NCI-H128 (cell line): ENCODE measurements at regions not wholly inside any gene's neighbourhood (a gene's known extent, or its start where the extent isn't known, plus 50 kb on each side); places are given as distances from the start of the nearest gene placed in this dataset.

Source experiments
- DNase-seq: peaks from one replicate; lab custom pipeline; 2025; ENCODE audit not compliant: unreplicated experiment; lab: John Stamatoyannopoulos, UW

DNA sequence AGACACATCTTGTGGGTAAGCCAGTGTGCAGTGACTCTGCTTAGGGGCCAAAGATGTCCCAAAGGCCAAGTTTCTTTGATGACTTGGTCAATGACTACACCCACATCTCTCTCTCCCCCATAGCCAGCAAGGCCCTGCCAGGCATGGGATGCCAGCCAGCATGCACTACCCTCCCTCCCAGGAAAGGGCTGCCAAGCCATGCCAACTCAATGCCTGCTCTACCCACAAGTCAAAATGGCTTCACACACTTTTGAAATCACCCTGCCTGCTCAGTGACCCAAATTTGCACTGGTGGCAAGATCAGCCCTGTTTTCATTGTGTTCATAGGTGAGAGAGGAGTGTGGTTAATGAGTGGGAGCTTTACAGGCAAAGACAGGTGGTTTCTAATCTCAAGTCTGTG is 112.5 kb downstream of the MATN1 start:
- no peak for DNase-seq

DNA sequence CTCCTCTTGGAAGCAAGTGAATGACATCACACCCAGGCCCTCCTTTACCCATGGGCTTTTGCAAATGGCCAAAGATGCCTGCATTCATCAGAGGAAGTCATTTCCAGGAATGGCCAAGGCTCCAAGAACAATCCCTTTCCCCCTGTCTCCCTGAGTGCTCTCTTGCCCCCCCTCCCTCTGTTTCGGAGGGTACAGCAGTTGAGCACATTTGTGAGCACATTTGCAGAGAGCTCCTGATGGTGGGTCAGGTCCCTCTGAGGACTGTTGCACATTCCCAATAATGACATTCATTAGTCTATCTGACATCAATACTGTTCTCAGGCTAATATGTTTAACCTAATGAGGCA is 113.4 kb downstream of the MATN1 start:
- no peak for DNase-seq

GRCh38 chr1:30609336-30609998 is 113.9 kb downstream of the MATN1 start:
- DNase-seq: no peak

DNA sequence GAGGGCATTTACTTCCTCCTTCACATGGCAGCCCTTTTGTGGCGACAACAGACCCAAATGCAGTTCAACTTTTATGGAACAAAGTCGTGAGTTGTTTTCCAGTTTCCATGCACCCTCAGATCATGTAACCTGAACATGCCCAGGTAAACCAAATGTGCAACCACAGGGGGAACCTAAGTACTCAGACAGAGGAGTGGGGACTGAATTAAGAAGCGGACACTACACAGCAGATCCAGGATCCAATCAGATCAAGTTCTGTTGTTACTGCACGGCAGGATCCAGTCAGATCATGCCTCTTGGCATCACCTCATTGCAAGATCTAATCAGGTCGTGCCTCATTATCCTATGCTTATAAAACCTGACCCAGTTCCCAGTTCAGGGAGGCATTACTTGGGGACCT is 115.7 kb downstream of the MATN1 start:
- no peak for DNase-seq

DNA sequence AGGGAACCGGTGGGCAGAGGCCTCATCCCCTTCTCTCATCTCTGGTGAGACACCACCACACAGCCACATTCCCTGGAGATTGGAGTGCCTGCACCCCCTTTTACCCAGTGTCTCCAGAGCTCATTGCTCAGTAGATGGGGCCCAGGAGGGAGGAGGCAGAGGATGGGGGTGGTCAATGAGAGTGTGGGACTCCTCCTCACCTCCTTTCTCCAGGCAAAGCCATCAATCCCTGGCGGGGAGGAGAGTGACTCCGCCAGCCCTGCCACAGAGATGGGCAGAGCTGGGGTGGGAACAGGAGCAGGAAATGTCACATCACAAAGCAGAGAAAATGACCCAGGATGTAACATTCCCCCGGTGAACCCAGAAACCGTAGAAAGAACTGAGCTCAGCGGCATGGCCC is 117.2 kb downstream of the MATN1 start:
- DNase-seq: no peak

DNA sequence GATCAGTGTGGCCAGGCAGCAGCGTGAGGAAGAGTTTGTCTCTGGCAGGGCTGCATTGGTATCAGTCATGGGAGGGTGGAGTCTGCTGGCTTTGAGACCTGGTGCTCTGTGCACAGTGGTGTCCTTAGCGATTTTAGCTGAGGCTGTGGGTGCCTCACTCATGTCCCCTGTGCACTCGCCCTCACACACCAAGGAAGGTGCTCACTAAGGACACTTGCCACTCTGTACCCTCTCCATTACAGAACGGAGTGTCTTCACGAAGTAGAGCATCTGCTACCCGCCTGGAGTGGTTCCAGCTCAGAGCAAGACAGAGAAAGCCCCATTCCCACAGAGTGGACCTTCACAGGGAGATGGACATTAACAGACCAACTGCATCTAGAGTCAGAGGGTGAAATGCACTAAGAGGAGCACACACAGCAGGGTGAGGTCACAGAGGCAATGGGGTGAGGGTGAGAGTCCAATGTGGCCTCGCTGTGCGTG is 117.9 kb downstream of the MATN1 start:
- DNase-seq: no peak

DNA sequence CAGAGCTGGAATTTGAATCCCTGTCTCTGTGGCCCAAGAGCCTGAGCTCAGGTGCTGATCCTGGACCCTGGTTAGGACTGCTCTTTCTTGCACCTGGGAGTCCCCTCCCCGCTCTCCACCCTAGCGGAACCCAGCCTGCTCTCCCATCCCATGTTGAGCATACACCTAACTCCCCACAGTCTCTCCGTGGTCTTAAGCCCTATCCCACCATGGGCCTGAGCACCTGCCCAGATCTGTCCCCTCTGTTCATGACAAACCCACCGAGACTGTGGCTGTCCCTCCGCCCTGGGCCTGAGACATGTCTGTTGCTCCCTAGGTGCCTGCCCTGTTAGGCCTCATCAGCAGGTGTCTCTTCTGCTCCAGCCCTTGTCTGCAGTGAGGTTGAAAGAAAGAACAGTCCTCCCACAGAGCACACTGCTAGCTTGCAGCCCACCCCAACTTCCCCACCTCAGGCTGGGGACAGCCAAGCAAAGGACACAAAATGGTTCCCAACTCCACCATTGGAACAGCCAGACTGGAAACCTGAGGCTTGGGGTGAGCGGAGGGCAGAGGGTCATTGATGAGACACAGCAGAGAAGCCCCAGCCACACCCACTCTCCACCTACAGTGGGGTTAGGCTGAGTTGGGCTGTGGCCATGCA is 118.5 kb downstream of the MATN1 start:
- DNase-seq: no peak

DNA sequence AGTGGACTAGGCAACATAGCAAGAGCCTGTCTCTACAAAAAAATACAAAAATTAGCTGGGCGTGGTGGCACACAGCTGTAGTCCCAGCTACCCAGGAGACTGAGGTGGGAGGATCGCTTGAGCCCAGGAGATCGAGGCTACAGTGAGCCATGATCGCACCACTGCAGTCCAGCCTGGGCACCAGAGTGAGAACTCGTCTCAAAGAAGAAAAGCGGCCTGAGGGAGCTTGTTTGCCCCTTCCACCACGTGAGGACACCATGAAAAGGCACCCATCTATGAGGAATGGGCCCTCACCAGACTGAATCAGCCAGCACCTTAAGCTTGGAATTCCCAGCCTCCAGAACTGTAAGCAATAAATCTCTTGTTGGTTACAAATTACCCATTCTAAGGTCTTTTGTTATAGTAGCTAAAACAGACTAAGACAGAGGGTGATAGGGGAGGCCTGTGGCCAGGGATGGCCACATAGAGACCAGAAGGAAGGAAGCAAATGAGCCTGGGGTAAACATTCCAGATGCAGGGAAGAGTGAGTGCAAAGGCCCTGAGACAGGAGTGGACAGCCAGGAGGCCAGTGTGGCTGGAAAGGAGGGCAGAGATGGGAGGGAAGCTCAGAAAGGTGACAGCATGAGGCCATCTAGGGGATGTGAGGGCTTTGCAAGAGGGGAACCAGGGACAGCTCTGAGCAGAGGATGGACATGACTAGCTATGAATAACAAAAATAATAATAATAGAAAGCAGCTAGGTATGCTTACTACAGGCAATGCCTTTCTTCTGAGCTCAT is 120.1 kb downstream of the MATN1 start:
- DNase-seq: no peak

- no peak for DNase-seq
Observed at GRCh38 chr1:30601316-30602085, 121.9 kb downstream of the MATN1 start.

GRCh38 chr1:30600706-30601105 is 122.7 kb downstream of the MATN1 start:
- no peak for DNase-seq

- DNase-seq: no peak
Observed at GRCh38 chr1:30600258-30600657, 123.1 kb downstream of the MATN1 start.

- DNase-seq: no peak
Observed at GRCh38 chr1:30599721-30600120, 123.7 kb downstream of the MATN1 start.

DNA sequence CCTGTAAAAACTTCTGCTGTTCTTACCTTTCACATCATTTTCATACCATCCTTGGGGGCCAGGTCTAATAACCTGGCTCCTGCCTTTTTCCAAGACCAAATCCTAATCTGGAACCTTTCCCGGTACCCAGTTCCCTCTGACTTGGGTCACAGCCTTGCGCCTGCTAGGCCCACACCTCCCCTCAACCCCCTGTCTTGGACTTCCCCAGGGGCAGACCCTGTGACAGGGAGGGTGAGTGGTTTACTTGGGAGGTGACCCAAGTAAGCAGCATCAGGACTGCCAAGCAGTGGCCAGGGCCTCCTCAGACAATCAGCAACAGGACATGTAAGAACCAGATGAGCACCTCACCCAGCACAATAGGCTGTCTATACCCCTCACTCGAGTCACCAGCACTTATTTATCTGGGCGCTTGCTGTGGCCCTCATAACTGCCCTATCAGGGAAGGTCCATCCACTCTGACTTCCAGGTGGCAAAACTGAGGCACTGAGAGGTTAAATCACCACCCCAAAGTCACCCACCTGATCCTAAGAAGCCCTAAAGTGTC is 124.7 kb downstream of the MATN1 start:
- DNase-seq: no peak

- DNase-seq: no peak
Observed at GRCh38 chr1:30597711-30598110, 125.7 kb downstream of the MATN1 start.

GRCh38 chr1:30596891-30597290 is 126.5 kb downstream of the MATN1 start:
- DNase-seq: no peak

GRCh38 chr1:30596470-30596869 is 126.9 kb downstream of the MATN1 start:
- no peak for DNase-seq

- no peak for DNase-seq
Observed at GRCh38 chr1:30589083-30589482, 134.3 kb downstream of the MATN1 start.

DNA sequence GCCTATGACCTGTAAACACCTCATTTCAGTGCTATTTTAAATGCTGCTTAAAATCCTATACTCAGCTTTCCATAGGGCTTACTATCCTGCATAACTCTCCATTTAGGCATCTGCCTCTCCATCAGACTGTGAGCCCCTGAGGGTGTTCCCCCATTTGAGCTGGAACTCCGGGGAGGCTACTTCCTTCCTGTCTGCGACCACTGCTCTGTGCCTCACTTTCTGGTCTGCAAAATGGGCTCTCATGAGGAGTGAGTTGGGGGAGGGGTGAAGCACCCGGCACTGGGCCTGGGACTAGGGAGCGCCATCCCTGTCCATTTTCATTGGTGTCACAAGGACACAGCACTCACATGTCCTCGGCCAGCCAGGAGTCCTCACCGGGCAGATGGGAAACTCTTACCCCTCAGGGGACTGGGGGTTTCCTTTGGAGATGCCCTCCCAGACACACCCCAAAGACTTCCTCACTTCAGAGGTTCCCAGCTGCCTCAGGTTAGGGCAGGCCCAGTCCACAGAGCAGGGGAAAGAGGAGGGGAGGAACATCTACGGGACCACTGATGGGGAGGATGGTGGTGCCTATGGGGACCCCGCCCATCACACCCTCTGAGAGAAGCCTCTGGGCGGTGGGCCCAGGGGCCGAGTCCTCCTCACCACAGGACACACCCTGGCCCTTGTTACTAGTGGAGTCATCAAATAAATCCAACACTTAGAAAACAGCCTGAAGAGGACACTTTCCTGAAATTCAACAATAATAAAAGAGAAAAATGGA is 134.9 kb downstream of the MATN1 start:
- DNase-seq: no peak

- no peak for DNase-seq
Observed at GRCh38 chr1:30586671-30587070, 136.7 kb downstream of the MATN1 start.

- DNase-seq: no peak
Observed at GRCh38 chr1:30579580-30579979, 143.8 kb downstream of the MATN1 start.
